ENCODE measurements at regions not wholly inside any gene's neighbourhood (a gene's known extent, or its start where the extent isn't known, plus 50 kb on each side); places are given as distances from the start of the nearest gene placed in this dataset.

DNA sequence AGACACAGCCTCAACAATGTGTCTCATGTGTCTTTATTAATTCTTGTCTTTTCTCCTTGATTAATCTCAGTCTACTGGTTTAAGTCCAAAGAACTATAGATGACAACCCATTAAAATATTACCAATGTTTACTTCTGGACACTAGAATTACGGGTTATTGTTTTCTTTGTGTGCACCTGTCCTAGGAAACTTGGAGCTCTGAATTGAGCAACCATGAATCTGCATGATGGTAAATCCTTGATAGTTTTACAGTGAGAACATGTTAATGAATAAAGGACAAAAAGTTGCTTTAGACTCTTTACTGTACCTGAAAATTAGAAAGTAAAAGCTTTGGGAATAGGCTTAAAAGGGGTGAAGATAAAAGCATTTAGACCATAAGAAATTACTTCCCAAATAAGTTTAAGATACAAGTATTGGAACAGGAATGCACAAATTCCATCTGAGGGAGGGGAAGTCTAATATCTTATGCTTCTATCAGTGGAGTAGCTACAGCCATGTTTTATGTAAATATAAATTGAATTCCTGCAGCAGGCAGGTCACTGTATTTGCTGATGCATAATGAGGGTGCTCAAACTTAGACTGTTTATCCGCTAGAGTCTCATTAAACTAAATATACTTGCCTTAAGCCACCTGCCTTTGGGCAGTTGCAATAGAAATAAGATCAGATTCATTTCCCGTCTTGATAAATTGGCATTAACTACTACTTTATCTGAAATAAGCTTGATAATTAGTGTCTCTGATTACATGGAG, 603.7 kb upstream of the GCFC2 start:
- no peak for DNase-seq

DNA sequence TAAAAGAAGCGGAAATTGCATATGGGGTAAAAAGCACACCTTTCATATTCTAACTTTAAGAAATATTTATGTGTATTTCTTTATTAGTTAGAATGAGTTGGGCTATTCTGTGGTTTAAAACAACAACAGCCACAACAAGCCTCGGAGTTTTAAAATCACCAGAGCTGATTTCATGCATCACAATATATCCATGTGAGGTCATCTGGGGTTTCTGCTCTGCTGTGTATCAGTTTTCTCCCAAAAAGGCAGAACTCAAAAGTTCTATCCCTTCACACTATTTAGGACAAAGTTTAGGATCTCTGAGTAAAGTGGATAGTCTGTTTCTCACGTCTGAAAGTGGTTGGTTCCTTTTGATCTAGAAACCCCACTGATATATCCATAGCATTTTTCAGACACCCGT, 601.5 kb upstream of the GCFC2 start:
- DNase-seq, result no peak

DNA sequence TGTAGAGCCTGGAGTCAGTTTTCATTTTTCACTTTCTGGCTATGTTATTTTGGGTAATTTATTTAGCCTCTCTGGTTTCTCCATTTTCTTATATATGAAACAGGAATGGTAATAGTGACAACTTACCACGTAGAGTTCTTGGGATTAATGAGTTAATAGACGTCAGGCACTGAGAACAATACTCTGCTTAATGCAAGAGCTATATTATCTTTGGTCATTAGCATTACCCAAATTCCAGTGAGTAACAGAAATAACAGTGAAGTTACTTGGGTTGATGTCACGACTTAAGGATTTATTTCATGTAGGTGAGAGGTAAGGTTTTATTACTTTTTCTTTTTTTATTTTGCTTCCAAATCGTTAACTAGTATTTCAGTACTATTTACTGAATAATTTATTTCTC, 601.0 kb upstream of the GCFC2 start:
- no peak for DNase-seq

DNA sequence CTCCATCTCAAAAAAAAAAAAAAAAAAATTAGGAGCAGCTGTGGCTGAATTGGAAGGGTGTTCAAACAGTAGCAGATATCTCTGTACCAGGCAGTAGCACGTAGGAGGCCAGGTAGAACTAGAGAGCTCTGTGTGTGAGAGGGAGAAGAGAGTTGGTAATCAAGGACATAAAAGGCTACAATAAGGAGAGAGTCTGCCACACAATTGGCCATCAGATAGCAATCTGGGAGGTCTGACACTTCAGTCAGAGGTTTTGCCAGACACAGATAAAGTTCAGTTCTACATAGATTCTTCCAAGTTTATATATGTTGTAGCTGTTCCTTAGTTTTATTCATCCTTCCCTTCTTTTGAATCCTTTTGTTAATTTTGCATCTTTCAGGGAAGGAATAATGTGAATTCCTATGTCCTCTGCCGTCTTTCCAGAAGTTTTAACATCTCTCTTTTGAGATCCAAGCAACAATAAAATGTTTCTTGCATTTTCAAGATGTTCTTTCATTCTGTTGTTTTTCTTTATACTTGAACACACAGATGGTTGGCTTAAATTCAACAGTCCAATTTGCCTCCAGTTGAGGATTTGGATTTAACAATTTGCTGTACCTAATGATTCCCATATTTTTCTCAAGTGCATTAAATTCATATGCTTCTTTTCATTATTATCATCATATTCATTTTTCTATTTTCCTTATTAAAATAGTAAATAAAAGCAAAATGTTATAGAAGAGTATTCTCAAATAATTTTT, 600.3 kb upstream of the GCFC2 start:
- DNase-seq, result no peak

DNA sequence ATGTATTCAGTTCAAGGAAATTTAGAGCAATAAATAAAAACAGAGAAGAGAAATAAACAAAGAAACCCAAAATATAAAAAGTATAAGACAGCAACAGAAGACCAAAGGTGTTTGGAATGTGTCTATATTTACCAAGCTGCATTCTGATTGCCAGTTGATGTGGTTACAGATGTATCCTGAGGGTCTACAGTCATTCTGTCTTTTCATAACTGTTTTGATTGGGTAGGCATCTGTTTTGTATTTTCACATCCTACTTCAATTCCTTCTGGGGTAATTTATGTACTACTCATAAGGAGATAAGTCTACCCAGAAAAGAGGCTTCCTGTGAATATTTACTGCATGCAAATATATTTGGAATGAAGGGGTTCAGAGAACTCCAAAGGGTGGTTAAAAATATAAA, 596.8 kb upstream of the GCFC2 start:
- DNase-seq, result no peak

DNA sequence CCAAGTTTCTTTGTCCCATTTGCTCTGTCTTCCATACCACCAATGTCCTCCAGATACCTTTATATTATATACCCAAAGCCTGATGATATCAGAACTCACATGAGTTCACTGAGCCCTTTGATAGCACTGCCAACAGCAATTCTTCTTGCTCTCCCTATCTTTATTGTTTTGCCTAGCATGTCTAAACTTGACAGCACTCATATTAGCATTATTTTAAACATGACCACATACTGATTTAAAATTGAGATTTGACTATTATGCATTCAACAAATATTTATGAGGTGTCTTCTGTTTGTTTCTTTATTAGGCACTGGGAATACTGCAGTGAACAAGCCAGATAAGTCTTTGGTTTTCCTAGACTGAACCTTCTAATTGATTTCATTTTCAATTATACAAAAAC, 587.3 kb upstream of the GCFC2 start:
- DNase-seq, result no peak

DNA sequence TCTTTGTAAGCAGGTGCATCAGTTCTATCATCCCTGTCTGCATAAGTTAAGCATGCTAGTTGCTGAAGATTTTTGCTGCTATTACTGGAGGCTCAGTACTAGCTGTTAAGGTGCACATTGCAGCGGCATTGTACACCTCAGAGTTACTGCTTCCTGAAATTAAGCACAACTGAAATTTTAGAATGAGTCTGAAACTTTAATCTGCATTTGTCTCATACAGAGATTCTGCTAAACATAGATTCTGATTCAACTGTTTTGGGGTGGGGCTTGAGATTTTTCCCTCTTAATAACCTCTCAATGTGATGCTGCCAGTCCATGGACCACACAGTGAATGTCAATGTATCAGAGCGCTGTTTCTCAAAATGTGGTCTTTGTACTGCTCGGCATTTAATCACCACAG, 585.7 kb upstream of the GCFC2 start:
- no peak for DNase-seq

DNA sequence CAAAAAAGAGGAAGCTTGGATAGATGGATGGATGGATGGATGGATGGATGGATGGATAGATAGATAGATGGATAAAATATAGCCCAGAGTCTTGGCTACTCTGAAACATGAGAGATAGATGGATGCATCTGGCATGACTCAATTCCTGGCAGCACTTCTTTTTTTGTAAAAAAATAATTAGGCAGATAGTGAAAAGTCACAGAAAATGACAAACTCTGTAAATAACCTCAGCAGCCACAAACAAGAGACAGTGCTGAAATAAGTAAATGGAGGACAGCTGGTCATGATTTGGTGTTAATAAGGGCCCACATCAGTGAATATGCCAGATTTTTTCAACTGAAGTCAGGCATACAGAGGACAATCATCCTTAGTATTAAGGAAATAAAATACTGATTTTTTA, 585.0 kb upstream of the GCFC2 start:
- DNase-seq, result no peak

DNA sequence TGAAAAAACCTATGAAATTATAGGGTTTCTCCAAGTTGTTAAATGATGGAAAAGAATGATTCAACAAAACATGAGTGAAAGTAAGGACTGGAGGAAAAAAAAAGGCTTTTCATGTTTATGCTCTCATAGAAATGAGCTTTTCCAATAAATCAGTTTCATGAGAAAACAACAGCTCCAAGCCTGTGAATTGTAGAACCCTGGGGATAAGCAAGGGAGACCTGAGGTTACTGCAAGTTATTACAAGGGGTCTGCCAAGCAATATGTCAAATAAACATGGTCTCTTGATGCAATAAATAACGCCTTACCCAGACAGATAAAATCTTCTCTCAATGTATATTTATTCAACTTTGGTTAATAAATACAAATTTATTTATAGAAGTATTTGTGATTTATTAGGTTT, 577.9 kb upstream of the GCFC2 start:
- no peak for DNase-seq

DNA sequence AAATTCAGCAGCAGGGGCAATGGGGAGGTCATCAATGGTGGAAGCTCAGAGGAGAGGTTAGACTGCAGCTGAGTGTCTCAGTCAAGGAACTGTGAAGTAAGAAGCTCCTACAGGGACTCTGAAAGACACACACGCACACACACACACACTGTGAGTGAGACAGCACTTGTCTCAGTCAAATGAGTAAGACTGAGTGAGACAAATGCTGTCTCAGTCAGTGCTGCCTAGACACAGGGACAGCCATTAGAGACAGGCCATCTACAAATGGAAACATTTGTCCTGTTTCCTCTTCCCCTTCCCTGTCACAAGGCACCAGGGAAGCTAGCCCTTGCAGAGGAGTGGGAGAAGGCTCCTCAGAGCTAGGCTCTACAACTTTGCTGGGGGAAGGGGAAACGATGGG, 577.4 kb upstream of the GCFC2 start:
- no peak for DNase-seq

DNA sequence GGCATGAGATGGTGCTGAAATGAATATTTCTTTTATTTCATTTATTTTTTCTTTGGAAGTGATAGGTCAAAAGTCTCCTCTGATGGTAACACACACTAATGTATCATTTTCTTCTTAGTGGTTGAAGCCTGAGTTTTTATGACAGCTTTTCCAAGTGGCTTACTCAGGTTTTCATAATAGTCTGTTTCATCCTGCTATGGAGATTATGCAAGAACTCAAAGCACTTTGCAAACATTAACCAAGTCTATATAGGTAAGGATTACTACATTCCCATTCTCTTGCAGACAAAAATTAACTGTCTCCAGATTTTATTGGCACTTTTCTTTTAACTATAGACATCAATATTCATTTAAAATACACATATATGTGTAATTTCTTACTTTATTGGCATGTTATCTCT, 572.6 kb upstream of the GCFC2 start:
- DNase-seq, result no peak

DNA sequence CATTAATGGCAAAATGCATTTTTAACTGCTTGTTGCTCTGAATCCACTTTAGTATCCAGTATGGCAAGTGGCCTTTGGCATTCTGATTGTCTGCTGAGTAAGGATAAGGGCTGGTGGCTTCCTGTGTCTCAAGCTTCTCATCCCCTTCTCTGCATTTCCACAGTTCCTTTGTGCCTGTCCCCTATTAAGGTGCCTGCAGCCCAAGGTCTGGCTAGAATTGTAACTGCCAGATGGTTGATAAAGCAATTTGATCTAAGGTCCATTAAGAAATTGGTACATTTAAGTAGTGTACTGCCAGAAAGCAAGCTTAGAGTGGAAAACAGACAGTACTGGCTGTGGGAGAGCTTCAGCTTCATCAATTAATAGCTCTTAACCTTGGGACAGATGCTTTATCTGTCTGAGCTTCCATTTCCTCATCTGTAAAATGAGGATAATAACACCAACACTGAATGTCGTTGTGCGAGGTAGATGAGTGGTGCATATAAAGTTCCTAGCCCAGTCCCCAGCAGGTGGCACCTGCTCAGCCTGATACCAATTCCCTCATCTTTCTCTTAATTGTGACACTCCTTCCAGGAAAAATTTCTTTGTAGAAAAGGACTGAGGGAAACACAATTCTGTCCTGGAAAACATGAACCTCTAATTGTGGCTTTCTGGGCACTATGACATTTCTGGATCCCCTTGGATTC, 570.6 kb upstream of the GCFC2 start:
- no peak for DNase-seq

DNA sequence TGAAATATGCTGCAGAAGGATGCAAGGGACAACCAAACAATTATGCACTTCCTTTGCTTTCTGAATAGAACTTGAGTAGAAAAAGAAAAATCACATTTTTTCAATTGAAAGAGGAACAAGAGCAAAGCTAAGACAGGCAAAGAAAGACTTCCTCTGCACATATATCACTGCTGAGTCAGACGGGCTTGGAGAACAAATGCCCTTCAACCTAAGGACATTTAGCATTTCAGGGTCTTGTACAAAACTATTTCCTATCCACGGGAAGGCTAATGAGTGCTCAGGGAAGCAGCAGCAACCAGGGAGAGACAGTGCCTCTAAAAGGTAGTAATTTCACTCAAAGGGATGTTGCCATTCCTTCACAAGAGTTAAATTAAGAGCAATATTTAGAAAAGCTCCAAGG, 570.0 kb upstream of the GCFC2 start:
- DNase-seq, result no peak

DNA sequence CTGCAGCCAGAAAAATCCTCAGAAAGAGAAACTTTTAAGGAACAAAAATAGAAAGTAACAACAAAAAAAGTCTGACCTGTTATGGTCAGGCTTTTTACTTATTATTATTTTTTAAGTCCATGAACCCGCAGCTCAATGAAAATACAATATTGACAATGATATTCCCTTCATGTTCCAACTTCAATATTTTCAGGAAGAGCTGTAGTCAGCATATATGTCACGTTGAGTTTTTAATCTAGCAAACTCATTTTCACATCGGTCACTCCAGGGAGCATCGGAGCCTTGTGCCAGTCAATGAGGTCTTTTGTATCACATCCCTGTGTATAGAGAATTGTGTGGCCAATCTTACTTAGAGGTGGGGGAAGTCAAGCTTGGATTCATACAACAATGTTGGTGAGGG, 568.4 kb upstream of the GCFC2 start:
- no peak for DNase-seq

DNA sequence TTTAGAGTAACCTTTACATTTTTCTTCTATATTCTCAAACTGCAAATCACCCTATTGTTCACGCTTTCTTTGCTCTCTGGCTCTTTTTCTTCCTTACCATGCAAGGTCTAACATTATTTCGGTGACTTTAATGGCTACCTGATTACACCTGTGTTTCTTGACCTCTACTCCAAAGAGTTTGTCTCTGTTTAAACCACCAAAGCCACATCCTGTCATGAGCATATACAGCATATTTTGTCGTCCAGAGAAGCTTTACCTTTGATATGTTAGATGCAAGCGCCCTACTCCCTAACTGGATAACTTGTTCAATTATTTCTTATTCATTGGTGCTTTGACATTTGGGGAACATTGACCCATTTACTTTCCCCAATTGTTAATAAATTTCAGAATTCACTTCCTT, 565.1 kb upstream of the GCFC2 start:
- DNase-seq, result no peak

DNA sequence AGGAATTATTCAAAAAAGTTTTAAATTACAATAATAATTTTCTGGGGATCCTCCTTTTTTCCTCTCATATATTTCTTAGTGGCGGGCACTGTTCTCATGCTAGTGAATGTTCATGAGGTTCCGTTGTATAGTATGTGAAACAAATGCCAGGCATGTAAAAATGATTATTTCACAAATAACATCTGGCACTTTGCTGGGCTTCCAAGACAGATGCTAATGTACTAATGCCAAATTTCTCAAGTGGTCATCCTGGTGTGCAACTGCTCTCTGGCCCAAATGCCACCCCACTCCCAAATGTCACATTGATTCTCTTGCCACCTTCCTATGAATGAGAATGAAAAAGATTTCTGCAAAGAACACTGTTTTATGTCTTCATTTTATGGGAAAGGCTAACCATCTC, 564.0 kb upstream of the GCFC2 start:
- DNase-seq, result no peak

DNA sequence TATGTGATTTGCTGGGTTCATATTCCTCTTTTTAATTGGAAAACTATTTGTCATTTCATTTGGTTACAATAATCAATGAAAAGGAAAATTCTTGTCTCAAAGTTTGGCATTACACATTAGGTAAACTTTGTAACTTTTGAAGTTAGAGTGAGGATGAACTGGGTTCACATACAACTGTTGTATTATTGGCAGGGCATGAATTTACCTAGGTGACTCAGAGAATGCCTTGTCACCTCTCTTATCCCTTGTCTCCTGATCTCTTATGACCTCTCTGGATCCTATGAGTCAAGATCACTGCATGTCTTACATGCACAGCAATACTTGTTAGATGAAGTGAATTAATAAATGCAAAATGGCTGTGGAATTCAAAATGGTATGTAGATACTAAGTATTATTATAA, 563.4 kb upstream of the GCFC2 start:
- no peak for DNase-seq

DNA sequence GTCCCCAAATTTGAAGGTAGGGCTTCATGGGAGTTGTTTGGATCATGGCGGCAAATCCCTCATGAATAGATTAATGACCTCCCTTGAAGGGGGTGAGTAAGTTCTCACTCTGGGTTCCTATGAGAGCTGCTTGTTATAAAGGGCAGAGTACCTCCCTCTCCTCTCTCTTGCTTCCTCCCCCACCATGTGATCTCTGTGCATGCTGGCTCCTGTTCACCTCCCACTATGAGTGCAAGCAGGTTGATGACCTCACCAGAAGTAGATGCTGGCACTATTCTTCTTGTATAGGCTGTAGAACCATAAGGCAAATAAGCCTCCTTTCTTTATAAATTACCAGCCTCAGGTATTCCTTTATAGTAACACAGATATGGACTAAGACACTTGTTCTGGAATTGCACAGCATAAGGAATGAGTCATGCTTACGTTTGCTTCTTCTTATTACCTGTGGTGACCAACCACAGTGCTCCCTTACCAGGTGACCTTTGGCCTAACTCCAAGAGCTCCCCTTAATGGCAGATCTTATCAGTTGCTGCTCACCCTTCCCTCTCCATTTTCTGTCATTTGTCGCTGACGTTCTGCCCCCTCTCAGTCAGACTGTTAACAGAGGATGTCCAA, 559.5 kb upstream of the GCFC2 start:
- no peak for DNase-seq

DNA sequence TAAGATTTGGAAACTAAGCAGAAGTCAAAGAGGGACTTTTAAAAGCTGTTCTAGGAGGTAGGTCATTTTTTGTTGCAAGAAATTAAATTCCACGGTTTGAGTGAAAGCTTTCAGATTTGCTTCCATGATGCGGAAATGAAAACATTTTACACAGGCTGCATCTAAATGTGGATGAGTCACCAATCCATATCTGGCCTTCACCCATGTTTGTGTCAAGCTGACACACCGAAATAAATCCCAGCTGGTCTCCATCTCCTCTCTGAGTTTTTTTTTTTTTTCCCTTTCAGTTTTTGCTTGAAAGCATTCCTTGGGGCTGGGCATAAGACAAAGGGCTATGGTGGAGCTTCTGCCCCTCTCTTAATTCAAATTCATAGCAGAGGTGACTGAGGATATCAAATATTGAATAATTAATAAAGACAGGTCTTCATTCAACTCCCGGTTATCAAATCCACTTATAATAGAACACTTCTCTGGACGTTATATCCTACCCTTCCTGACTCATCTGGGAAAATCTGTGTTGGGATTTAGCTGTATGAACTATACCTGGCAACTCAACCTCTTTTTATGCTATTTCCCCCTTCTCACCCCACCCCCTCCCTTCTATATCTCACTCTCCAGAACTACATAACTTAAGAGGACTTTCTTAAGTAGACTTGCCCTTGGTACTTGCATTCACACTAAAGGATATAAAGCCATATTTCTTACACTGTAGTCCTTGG, 558.3 kb upstream of the GCFC2 start:
- DNase-seq, result no peak

DNA sequence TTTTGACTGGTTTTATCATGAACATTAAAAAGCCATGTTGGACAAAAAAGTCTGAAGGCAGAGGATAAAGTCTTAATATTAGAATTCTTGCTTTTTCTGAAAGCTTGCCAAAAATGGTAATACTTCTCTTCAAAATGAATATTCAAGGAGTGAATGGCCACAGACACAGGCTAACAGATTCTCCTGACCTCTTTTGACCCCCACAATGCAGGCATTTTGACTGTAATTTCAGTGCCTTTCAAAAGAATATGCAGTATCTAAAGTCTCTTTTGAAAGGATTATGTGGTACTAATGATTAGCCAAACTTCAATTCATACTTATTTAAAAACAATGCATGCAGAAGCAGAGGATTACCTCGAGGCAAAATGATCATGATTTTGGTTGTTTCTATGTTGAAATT, 557.8 kb upstream of the GCFC2 start:
- no peak for DNase-seq

DNA sequence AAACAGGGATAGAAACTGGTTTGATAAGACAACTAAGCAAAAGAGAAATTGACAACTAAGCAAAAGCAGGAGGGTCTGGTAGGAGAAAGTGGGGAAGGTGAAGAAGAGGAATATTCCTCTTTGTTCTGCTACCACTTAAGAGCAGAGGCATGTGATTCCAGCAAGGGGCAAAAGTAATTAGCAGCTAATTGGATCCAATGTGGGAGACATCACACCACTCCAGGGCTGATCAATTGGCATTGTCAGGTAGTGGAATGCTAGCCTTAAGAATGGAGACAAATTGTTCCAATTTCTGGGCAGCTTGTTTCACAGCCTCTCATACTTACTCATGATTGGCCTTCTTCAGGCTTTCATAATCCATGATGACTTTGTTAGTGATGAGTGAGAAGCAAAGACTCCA, 547.1 kb upstream of the GCFC2 start:
- no peak for DNase-seq

DNA sequence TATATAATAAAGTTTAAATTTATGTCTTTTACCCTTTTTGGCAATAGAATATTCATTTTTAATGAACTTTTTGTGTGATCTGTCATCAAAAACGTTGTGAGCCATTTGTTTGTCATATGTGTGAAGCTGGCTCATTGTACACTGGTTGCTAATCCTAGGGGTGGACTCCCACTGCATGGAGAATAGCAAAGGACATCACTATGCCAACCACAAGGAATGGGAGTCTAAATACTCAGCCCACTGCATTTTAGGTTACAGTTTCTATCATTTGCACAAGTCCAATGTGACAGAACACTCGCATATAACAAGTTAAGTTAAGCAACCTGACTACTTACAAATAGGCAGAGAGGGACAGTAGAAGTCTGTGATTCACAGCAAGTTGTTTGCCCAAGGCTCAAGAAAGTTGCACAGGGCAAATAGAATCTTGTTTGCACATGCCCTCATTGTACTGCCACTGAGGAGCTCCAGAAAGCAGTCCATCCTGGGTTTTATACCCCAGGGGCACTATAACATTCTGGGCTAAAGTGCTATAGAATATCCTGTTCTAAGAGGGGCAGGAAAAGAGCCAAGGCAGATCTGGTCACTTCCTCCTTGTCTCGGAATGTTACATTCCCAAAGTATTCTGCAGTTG, 545.9 kb upstream of the GCFC2 start:
- no peak for DNase-seq

DNA sequence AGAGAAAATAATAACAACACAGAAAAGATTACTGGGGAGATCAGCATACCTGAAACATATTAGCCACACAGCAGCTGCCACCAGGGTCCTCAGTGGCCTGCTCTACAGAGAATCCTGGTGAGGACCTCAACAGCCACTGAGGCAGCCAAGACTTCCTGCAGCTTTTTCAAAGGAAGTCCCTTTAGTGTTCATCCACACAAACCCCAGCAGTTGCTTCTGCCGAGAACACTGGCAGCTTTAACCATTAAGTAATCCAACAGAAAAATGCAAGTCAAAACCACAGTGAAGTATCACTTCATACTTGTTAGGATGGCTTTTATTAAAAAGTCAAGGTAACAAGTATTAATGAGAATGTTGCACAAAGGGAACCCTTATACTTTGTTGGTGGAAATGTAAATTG, 542.0 kb upstream of the GCFC2 start:
- DNase-seq, result no peak
